ENCODE measurements at regions not wholly inside any gene's neighbourhood (a gene's known extent, or its start where the extent isn't known, plus 50 kb on each side); places are given as distances from the start of the nearest gene placed in this dataset.
A peak's percentile ranks its signal among the peaks of the same experiment; 100 is the strongest.

DNA sequence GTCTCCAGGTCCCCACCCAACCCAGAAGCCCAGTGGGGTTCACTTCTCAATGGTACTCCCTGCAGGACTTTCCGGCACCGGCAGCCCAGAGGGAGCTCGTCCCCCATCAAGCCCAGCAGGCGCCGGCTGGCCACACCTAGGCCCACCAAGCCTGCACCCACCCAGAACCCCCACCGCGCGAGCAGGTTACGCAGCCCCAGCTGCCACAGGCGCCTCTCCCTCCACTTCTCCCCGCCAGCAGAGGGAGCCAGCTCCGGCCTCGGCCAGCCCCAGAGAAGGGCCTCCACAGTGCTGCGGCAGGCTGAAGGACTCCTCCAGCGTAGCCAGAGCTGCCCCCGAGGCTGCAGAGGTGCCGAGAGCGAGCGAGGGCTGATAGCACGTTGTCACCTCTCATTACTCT, 722.3 kb downstream of the PLA2G4A start:
- TF ChIP-seq, protein P1, sequence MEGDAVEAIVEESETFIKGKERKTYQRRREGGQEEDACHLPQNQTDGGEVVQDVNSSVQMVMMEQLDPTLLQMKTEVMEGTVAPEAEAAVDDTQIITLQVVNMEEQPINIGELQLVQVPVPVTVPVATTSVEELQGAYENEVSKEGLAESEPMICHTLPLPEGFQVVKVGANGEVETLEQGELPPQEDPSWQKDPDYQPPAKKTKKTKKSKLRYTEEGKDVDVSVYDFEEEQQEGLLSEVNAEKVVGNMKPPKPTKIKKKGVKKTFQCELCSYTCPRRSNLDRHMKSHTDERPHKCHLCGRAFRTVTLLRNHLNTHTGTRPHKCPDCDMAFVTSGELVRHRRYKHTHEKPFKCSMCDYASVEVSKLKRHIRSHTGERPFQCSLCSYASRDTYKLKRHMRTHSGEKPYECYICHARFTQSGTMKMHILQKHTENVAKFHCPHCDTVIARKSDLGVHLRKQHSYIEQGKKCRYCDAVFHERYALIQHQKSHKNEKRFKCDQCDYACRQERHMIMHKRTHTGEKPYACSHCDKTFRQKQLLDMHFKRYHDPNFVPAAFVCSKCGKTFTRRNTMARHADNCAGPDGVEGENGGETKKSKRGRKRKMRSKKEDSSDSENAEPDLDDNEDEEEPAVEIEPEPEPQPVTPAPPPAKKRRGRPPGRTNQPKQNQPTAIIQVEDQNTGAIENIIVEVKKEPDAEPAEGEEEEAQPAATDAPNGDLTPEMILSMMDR (conservative IDR thresholded peaks at IDR 0.05; ENCODE audit: low read depth in 2 of 2): peak; percentile 52 to 77
- TF ChIP-seq EZH2 (IDR thresholded peaks at IDR 0.05; ENCODE audit: low read depth, unreplicated experiment) (no peak), POLR2AphosphoS5 (IDR thresholded peaks at IDR 0.05; ENCODE audit: low read depth) (no peak), ZNF331 (CRISPR knock-in tag; IDR thresholded peaks at IDR 0.05; ENCODE audit: low read depth) (no peak), JUNB (IDR thresholded peaks at IDR 0.05; ENCODE audit: unreplicated experiment) (no peak), EZH2phosphoT487 (IDR thresholded peaks at IDR 0.05; ENCODE audit: unreplicated experiment) (no peak), CREB1 (CRISPR knock-in tag; IDR thresholded peaks at IDR 0.05; ENCODE audit: low read depth) (no peak)
- TF ChIP-seq, protein P2, sequence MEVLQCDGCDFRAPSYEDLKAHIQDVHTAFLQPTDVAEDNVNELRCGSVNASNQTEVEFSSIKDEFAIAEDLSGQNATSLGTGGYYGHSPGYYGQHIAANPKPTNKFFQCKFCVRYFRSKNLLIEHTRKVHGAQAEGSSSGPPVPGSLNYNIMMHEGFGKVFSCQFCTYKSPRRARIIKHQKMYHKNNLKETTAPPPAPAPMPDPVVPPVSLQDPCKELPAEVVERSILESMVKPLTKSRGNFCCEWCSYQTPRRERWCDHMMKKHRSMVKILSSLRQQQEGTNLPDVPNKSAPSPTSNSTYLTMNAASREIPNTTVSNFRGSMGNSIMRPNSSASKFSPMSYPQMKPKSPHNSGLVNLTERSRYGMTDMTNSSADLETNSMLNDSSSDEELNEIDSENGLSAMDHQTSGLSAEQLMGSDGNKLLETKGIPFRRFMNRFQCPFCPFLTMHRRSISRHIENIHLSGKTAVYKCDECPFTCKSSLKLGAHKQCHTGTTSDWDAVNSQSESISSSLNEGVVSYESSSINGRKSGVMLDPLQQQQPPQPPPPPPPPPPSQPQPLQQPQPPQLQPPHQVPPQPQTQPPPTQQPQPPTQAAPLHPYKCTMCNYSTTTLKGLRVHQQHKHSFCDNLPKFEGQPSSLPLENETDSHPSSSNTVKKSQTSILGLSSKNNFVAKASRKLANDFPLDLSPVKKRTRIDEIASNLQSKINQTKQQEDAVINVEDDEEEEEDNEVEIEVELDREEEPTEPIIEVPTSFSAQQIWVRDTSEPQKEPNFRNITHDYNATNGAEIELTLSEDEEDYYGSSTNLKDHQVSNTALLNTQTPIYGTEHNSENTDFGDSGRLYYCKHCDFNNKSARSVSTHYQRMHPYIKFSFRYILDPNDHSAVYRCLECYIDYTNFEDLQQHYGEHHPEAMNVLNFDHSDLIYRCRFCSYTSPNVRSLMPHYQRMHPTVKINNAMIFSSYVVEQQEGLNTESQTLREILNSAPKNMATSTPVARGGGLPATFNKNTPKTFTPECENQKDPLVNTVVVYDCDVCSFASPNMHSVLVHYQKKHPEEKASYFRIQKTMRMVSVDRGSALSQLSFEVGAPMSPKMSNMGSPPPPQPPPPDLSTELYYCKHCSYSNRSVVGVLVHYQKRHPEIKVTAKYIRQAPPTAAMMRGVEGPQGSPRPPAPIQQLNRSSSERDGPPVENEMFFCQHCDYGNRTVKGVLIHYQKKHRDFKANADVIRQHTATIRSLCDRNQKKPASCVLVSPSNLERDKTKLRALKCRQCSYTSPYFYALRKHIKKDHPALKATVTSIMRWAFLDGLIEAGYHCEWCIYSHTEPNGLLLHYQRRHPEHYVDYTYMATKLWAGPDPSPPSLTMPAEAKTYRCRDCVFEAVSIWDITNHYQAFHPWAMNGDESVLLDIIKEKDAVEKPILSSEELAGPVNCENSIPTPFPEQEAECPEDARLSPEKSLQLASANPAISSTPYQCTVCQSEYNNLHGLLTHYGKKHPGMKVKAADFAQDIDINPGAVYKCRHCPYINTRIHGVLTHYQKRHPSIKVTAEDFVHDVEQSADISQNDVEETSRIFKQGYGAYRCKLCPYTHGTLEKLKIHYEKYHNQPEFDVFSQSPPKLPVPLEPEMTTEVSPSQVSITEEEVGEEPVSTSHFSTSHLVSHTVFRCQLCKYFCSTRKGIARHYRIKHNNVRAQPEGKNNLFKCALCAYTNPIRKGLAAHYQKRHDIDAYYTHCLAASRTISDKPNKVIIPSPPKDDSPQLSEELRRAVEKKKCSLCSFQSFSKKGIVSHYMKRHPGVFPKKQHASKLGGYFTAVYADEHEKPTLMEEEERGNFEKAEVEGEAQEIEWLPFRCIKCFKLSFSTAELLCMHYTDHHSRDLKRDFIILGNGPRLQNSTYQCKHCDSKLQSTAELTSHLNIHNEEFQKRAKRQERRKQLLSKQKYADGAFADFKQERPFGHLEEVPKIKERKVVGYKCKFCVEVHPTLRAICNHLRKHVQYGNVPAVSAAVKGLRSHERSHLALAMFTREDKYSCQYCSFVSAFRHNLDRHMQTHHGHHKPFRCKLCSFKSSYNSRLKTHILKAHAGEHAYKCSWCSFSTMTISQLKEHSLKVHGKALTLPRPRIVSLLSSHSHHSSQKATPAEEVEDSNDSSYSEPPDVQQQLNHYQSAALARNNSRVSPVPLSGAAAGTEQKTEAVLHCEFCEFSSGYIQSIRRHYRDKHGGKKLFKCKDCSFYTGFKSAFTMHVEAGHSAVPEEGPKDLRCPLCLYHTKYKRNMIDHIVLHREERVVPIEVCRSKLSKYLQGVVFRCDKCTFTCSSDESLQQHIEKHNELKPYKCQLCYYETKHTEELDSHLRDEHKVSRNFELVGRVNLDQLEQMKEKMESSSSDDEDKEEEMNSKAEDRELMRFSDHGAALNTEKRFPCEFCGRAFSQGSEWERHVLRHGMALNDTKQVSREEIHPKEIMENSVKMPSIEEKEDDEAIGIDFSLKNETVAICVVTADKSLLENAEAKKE (CRISPR knock-in tag; IDR thresholded peaks at IDR 0.05): no peak
- TF ChIP-seq, protein P3, sequence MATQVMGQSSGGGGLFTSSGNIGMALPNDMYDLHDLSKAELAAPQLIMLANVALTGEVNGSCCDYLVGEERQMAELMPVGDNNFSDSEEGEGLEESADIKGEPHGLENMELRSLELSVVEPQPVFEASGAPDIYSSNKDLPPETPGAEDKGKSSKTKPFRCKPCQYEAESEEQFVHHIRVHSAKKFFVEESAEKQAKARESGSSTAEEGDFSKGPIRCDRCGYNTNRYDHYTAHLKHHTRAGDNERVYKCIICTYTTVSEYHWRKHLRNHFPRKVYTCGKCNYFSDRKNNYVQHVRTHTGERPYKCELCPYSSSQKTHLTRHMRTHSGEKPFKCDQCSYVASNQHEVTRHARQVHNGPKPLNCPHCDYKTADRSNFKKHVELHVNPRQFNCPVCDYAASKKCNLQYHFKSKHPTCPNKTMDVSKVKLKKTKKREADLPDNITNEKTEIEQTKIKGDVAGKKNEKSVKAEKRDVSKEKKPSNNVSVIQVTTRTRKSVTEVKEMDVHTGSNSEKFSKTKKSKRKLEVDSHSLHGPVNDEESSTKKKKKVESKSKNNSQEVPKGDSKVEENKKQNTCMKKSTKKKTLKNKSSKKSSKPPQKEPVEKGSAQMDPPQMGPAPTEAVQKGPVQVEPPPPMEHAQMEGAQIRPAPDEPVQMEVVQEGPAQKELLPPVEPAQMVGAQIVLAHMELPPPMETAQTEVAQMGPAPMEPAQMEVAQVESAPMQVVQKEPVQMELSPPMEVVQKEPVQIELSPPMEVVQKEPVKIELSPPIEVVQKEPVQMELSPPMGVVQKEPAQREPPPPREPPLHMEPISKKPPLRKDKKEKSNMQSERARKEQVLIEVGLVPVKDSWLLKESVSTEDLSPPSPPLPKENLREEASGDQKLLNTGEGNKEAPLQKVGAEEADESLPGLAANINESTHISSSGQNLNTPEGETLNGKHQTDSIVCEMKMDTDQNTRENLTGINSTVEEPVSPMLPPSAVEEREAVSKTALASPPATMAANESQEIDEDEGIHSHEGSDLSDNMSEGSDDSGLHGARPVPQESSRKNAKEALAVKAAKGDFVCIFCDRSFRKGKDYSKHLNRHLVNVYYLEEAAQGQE (IDR thresholded peaks at IDR 0.05; ENCODE audit: unreplicated experiment): no peak

Measured in GM23338 (cell line).